ENCODE measurements at regions not wholly inside any gene's neighbourhood (a gene's known extent, or its start where the extent isn't known, plus 50 kb on each side); places are given as distances from the start of the nearest gene placed in this dataset.

DNA sequence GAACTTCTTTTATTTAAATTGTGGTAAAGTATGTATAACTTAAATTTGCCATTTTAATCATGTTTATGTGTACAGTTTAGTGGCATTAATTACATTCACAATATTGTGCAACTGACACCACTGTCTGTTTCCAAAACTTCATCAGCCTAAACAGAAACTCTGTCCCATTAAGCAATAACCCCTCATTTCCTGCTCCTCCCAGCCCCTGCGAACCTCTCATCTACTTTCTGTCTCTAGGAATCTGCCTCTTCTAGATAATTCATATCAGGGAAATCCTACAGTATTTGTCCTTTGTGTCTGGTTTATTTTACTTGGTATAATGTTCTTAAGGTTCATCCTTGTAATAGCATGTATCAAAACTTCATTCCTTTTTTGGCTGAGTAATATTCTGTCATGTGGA, 75.1 kb downstream of the BOLA3 start:
- no peak overlapping the region for H3K4me3 ChIP-seq (replicated peaks in 1 of 2; ENCODE audit: low read depth in 2 of 2, low read length in 2 of 2)
- DNase-seq (ENCODE audit: low read depth in 2 of 2): peak in 1 of 2 donors; percentile 24
- TF ChIP-seq, protein P1, sequence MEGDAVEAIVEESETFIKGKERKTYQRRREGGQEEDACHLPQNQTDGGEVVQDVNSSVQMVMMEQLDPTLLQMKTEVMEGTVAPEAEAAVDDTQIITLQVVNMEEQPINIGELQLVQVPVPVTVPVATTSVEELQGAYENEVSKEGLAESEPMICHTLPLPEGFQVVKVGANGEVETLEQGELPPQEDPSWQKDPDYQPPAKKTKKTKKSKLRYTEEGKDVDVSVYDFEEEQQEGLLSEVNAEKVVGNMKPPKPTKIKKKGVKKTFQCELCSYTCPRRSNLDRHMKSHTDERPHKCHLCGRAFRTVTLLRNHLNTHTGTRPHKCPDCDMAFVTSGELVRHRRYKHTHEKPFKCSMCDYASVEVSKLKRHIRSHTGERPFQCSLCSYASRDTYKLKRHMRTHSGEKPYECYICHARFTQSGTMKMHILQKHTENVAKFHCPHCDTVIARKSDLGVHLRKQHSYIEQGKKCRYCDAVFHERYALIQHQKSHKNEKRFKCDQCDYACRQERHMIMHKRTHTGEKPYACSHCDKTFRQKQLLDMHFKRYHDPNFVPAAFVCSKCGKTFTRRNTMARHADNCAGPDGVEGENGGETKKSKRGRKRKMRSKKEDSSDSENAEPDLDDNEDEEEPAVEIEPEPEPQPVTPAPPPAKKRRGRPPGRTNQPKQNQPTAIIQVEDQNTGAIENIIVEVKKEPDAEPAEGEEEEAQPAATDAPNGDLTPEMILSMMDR (IDR thresholded peaks at IDR 0.05; ENCODE audit: low read depth, low read length): no peak

DNA sequence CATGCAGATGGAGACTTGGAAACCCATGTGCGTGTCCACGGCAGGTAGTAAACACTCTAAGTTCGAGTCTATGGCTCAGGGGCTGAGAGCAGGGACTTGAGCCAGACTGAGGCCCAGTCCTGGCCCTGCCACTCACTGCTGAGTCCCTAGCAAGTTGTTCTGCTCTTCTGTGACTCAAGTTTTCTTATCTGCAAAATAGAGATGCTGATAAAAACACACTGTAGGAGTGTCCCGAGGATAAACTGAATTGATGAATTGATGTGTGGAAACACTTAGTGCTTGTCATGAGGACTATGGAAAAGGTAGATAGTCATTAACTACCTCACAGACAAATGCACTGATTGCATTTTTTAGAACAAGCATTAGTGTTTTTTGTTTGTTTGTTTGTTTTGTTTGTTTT, 73.2 kb downstream of the BOLA3 start:
- DNase-seq (ENCODE audit: low read depth in 2 of 2): no peak
- no peak overlapping the region for H3K4me3 ChIP-seq (replicated peaks in 1 of 2; ENCODE audit: low read depth in 2 of 2, low read length in 2 of 2)
- TF ChIP-seq, protein P1 (IDR thresholded peaks at IDR 0.05; ENCODE audit: low read depth, low read length): no peak

GRCh38 chr2:74076074-74076470, 71.6 kb downstream of the BOLA3 start:
- no peak overlapping the region for H3K4me3 ChIP-seq (replicated peaks in 1 of 2; ENCODE audit: low read depth in 2 of 2, low read length in 2 of 2)
- TF ChIP-seq, protein P1 (IDR thresholded peaks at IDR 0.05; ENCODE audit: low read depth, low read length): no peak
- DNase-seq (ENCODE audit: low read depth in 2 of 2): no peak

DNA sequence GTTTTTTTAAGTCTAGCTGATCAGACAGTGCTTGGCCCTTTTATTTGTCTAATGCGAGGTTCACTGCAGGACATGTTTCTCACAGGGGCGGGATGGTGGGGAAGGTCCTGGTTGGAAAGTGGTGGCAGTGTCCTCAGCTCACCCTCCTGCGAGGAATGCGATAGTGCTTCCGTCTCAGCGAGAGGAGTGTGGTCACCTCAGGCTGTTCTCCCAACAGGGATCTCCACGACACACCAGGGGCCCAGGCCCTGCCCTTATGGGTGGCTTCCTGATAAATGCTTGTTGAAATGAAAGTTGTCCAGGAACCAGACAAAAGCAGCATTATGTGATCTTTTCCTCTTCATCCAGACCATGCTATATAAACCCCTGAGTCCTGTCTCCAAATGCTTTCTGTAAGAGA, 70.1 kb downstream of the BOLA3 start:
- DNase-seq (ENCODE audit: low read depth in 2 of 2): peak in 1 of 2 donors; percentile 22
- TF ChIP-seq, protein P1 (IDR thresholded peaks at IDR 0.05; ENCODE audit: low read depth, low read length): no peak
- H3K4me3 ChIP-seq (replicated peaks in 1 of 2; ENCODE audit: low read depth in 2 of 2, low read length in 2 of 2): no peak overlapping the region

- DNase-seq (ENCODE audit: low read depth in 2 of 2): no peak
- no peak overlapping the region for H3K4me3 ChIP-seq (replicated peaks in 1 of 2; ENCODE audit: low read depth in 2 of 2, low read length in 2 of 2)
- TF ChIP-seq, protein P1 (IDR thresholded peaks at IDR 0.05; ENCODE audit: low read depth, low read length): no peak
Observed at GRCh38 chr2:74078466-74078865, 69.2 kb downstream of the BOLA3 start.

DNA sequence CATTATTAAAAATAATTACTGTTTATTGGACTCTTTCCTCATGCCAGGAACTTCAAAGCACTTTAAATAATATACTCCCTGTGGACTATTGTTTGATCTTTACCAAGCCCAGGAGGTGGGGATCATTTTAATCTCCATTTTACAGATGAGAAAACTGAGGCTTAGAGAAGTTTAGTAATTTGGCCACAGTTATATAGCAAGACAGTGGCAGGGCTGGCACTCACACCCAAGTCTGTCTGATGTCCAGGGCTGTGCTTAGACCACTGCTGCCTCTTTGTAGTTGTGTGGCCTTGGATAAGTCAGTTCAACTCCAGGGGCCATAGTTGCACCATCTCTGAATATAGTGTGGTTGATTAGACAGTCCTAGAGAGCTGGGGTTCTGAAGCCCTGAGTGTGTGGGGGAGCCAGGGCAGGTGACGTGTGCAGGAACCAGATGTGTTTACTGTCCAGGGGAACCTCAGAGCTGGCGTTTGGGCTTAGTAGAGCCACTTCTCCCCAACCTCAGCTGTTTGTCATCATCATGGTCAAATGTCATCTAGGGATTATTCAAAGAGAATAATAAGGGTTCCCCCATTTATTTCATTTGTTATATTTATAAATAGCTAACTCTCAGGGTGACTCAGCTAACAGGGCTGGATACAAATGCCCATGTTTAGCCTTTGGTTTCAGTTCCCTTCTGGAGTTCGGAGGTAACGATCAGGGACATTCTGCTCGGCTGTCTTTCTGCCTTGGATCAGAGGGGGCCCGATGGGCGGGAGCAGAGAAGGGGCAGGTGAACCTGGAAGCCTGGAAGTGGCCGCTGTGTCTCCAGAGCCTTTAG, 68.0 kb downstream of the BOLA3 start:
- no peak overlapping the region for H3K4me3 ChIP-seq (replicated peaks in 1 of 2; ENCODE audit: low read depth in 2 of 2, low read length in 2 of 2)
- TF ChIP-seq, protein P1 (IDR thresholded peaks at IDR 0.05; ENCODE audit: low read depth, low read length): no peak
- DNase-seq (ENCODE audit: low read depth in 2 of 2): no peak
